ENCODE measurements at regions not wholly inside any gene's neighbourhood (a gene's known extent, or its start where the extent isn't known, plus 50 kb on each side); places are given as distances from the start of the nearest gene placed in this dataset.

DNA sequence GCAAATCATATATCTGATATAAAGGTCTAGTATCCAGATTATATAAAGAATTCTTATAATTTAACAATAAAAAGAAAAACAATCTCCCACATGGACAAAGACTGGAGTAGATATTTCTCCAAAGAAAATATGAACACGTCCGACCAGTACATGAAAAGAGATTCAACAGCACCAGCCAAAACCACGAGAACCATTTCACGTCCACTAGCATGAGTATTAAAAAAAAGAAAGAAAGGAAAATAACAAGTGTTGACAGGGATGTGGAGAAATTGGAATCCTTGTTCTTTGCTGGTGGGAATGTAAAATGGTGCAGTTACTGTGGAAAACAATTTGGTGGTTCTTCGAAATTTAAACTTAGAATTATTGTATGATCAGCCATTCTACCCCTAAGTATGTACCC, 432.7 kb upstream of the TRIB2 start:
- no peak for ATAC-seq
- Mint-ChIP-seq H3K4me3 (no peak overlapping the region), H3K27me3 (peaks cover 6% of the 10 kb centered on the region), H3K36me3 (ENCODE audit: low read depth) (no peaks in the 10 kb centered on the region), H3K4me1 (ENCODE audit: low read depth) (peaks cover 22% of the 10 kb centered on the region), H3K27ac (no peak overlapping the region), H3K9me3 (peaks cover 4% of the 10 kb centered on the region)
- DNase-seq, result no peak
- intact Hi-C loops (cut with micrococcal nuclease), result no loop called here
- TF ChIP-seq, protein P1, sequence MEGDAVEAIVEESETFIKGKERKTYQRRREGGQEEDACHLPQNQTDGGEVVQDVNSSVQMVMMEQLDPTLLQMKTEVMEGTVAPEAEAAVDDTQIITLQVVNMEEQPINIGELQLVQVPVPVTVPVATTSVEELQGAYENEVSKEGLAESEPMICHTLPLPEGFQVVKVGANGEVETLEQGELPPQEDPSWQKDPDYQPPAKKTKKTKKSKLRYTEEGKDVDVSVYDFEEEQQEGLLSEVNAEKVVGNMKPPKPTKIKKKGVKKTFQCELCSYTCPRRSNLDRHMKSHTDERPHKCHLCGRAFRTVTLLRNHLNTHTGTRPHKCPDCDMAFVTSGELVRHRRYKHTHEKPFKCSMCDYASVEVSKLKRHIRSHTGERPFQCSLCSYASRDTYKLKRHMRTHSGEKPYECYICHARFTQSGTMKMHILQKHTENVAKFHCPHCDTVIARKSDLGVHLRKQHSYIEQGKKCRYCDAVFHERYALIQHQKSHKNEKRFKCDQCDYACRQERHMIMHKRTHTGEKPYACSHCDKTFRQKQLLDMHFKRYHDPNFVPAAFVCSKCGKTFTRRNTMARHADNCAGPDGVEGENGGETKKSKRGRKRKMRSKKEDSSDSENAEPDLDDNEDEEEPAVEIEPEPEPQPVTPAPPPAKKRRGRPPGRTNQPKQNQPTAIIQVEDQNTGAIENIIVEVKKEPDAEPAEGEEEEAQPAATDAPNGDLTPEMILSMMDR (IDR thresholded peaks at IDR 0.05), result no peak
- ChIA-PET CTCF (no interaction called here), POLR2A (no interaction called here)

GRCh38 chr2:12284487-12284886, 432.2 kb upstream of the TRIB2 start:
- H3K27me3 Mint-ChIP-seq, result peaks cover 6% of the 10 kb centered on the region
- intact Hi-C loops (cut with micrococcal nuclease), result no loop called here
- ChIA-PET POLR2A (no interaction called here), CTCF (no interaction called here)
- H3K4me1 Mint-ChIP-seq (ENCODE audit: low read depth), result peaks cover 22% of the 10 kb centered on the region
- TF ChIP-seq, protein P1 (IDR thresholded peaks at IDR 0.05), result no peak
- DNase-seq (no peak), ATAC-seq (peak; percentile 51)
- H3K27ac Mint-ChIP-seq, result no peak overlapping the region
- no peak overlapping the region for H3K4me3 Mint-ChIP-seq
- H3K9me3 Mint-ChIP-seq, result peaks cover 3% of the 10 kb centered on the region
- H3K36me3 Mint-ChIP-seq (ENCODE audit: low read depth), result no peaks in the 10 kb centered on the region

DNA sequence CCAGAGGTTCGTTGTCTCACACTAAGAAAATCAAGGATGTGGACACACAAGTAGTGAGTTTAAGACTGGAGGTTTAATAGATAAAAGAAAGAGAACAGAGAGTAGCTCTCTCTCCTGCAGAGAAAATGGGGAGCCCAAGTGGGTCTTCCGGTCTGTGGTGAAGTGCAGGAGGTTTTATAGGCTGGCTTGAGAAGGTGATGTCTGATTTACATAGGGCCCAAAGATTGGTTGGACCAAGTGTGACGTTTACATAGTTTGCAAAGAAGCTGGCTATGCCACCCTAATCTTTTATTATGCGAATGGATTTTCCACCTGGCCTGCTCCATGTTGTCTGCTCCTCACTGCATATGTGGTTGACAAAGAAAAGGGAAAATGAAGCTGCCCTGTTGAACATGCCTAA, 430.4 kb upstream of the TRIB2 start:
- ATAC-seq (no peak), DNase-seq (no peak)
- peaks cover 3% of the 10 kb centered on the region for H3K9me3 Mint-ChIP-seq
- ChIA-PET CTCF (interaction anchor here (0.7 to 1.4 kb wide), 3 partner anchors 8 to 85 kb away, joined by 3 to 5 read pairs (median 3); no protein-coding TSS in a partner anchor), POLR2A (no interaction called here)
- H3K4me3 Mint-ChIP-seq, result no peak overlapping the region
- intact Hi-C loops (cut with micrococcal nuclease), result no loop called here
- TF ChIP-seq, protein P1 (IDR thresholded peaks at IDR 0.05), result no peak
- H3K27me3 Mint-ChIP-seq, result peaks cover 6% of the 10 kb centered on the region
- H3K4me1 Mint-ChIP-seq (ENCODE audit: low read depth), result peaks cover 23% of the 10 kb centered on the region
- no peaks in the 10 kb centered on the region for H3K36me3 Mint-ChIP-seq (ENCODE audit: low read depth)
- H3K27ac Mint-ChIP-seq, result no peak overlapping the region

GRCh38 chr2:12287220-12287751, 429.4 kb upstream of the TRIB2 start:
- TF ChIP-seq, protein P1 (IDR thresholded peaks at IDR 0.05), result no peak
- peaks cover 3% of the 10 kb centered on the region for H3K27me3 Mint-ChIP-seq
- intact Hi-C loops (cut with micrococcal nuclease), result no loop called here
- no peak overlapping the region for H3K27ac Mint-ChIP-seq
- ChIA-PET POLR2A (interaction anchor here (1.6 kb wide), 1 partner anchor 15 kb away, joined by 4 read pairs; no protein-coding TSS in a partner anchor), CTCF (interaction anchor here (1.0 to 1.4 kb wide), 3 partner anchors 9 to 11 kb away, joined by 3 to 5 read pairs (median 3); no protein-coding TSS in a partner anchor)
- DNase-seq (no peak), ATAC-seq (no peak)
- H3K4me3 Mint-ChIP-seq, result no peak overlapping the region
- peaks cover 25% of the 10 kb centered on the region for H3K4me1 Mint-ChIP-seq (ENCODE audit: low read depth)
- no peaks in the 10 kb centered on the region for H3K36me3 Mint-ChIP-seq (ENCODE audit: low read depth)
- H3K9me3 Mint-ChIP-seq, result peaks cover 3% of the 10 kb centered on the region

DNA sequence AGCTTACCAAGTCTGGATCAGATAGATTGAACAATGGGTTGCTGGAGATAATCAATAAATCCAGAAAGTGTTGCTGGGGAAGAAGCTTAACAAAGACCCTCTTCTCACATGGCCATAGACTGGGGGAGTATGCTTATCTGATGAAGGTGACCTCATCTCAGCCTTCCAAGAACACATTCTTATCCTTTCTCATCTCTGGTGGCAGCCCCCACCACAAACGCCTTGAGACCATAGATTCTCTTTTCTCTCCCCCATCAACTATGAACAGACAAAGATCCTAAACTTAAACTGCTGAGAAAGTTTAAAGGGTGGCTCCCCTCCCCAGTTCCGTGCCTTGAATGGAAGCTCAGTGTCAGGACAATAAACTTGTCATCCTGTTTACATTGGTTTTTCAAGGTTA, 428.7 kb upstream of the TRIB2 start:
- Mint-ChIP-seq H3K27ac (no peak overlapping the region), H3K27me3 (peaks cover 3% of the 10 kb centered on the region), H3K4me3 (no peak overlapping the region), H3K36me3 (ENCODE audit: low read depth) (peaks cover 3% of the 10 kb centered on the region), H3K9me3 (peaks cover 3% of the 10 kb centered on the region), H3K4me1 (ENCODE audit: low read depth) (peaks cover 25% of the 10 kb centered on the region)
- CTCF ChIA-PET, result interaction anchor here (0.7 to 1.4 kb wide), 3 partner anchors 8 to 119 kb away, joined by 3 read pairs; no protein-coding TSS in a partner anchor
- ATAC-seq (no peak), DNase-seq (no peak)
- TF ChIP-seq, protein P1 (IDR thresholded peaks at IDR 0.05), result no peak
- intact Hi-C loops (cut with micrococcal nuclease), result no loop called here
- POLR2A ChIA-PET, result interaction anchor here (1.6 kb wide), 1 partner anchor 14 kb away, joined by 4 read pairs; no protein-coding TSS in a partner anchor

Data from activated CD8-positive, alpha-beta T cell treated with anti-CD3 and anti-CD28 coated beads for 36 hours (primary cell).